Brain microvascular endothelial cell (primary cell): ENCODE measurements at regions not wholly inside any gene's neighbourhood (a gene's known extent, or its start where the extent isn't known, plus 50 kb on each side); places are given as distances from the start of the nearest gene placed in this dataset.
"Not testable (repeated sequence)": the region's sequence is repeated elsewhere in the genome, so short reads cannot be mapped to it uniquely, and the experiment has no call there.

Experiments
- DNase-seq: peaks from one replicate; pipeline ENCODE4 v3.0.0-alpha.2; 2020
- H3K27ac ChIP-seq: fragments of 250-450 bp; sonication (Bioruptor Pico); 2 replicates; pipeline ENCODE4 v1.5.1; 2020; ENCODE audit warnings: mild to moderate bottlenecking, moderate library complexity
- H3K27me3 ChIP-seq: fragments of 250-450 bp; sonication (Bioruptor Pico); replicated peaks from 2 replicates; pipeline ENCODE4 v1.5.1; 2020; ENCODE audit warnings: mild to moderate bottlenecking
- H3K36me3 ChIP-seq: fragments of 250-450 bp; sonication (Bioruptor Pico); replicated peaks from 2 replicates; pipeline ENCODE4 v1.5.1; 2020; ENCODE audit warnings: mild to moderate bottlenecking
- H3K4me3 ChIP-seq: 2 replicates; pipeline ENCODE4 v1.5.1; 2011; ENCODE audit warnings: low read depth, mild to moderate bottlenecking, control low read depth, low read length, moderate library complexity
- CTCF ChIP-seq: IDR thresholded peaks from 2 replicates; pipeline ENCODE4 v1.5.1; 2011; ENCODE audit warnings: low read depth, mild to moderate bottlenecking, moderate library complexity, low read length, control low read depth, inconsistent platforms; ENCODE audit errors: missing control alignments
- in situ Hi-C: cut with HindIII; loops from 2 replicates; pipeline ENCODE4 v1.10.0; 2017; ENCODE audit warnings: low sequenced_read_pairs, low pct_ligation_motif_present

- TF ChIP-seq CTCF, result no peak
- H3K4me3 ChIP-seq, result no peak overlapping the region
- H3K27ac ChIP-seq, result no peak overlapping the region
- no peaks in the 10 kb centered on the region for H3K36me3 ChIP-seq
- H3K27me3 ChIP-seq, result no peaks in the 10 kb centered on the region
- no peak for DNase-seq
- in situ Hi-C loops, result no loop called here
Observed at GRCh38 chr17:33927732-33928133, 327.4 kb upstream of the CCL2 start.

DNA sequence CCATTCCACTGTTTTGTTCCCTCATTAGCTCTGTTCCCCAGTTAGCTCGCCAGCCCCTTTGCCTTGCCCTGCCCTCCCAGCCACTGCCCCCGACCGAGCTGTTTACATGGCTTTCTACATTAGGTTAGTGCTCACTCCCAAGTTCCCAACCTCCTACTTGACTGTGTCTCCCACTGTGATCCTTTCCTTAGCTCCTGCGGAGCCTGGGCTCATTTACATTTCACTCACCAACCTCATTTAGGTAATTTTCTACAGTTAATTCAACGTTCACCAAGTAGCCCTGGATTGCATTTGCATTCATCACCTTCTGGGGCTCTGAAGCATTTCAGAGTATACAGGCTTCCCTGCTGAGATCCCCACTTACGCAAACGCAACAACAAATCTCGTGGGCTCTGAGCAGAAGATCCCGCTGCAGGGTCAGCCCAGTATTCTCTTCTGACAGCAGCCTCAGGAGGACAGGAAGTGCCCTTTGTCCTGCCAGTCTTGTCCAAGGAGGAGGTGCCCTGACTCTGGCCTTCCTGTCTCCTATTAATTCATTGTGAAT lies 325.8 kb upstream of the CCL2 start:
- no peak for DNase-seq
- H3K27me3 ChIP-seq, result no peaks in the 10 kb centered on the region
- in situ Hi-C loops, result no loop called here
- no peak overlapping the region for H3K4me3 ChIP-seq
- no peaks in the 10 kb centered on the region for H3K36me3 ChIP-seq
- no peak overlapping the region for H3K27ac ChIP-seq
- no peak for TF ChIP-seq CTCF

GRCh38 chr17:33931148-33931814 lies 323.8 kb upstream of the CCL2 start:
- H3K4me3 ChIP-seq, H3K27me3 ChIP-seq, in situ Hi-C loops, DNase-seq, H3K36me3 ChIP-seq, H3K27ac ChIP-seq: not testable (repeated sequence)

DNA sequence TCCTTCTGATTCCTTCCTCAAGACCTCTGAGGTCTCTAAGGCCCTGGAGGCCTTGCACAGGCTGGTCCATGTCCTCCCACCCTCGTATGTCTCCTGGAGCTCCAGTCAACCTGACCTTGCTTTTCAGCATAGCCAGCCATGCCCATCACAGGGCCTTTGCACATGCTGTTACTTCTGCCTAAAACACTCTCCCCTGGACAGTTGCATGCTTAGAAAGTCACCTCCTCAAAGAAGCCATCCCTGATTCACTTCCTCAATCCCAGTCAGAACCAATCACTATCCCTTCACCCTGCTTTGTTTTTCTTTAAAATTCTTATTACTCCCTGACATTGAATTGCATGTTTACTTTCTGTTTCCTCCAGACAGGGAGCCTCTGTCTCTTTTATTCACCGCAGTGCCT lies 322.1 kb upstream of the CCL2 start:
- no peaks in the 10 kb centered on the region for H3K27me3 ChIP-seq
- no peak overlapping the region for H3K4me3 ChIP-seq
- no peak for DNase-seq
- H3K36me3 ChIP-seq, result no peaks in the 10 kb centered on the region
- no peak overlapping the region for H3K27ac ChIP-seq
- in situ Hi-C loops, result no loop called here
- no peak for TF ChIP-seq CTCF

- Histone ChIP-seq H3K27me3 (no peaks in the 10 kb centered on the region), H3K27ac (no peak overlapping the region), H3K4me3 (no peak overlapping the region), H3K36me3 (no peaks in the 10 kb centered on the region)
- no peak for TF ChIP-seq CTCF
- in situ Hi-C loops, result no loop called here
- DNase-seq, result no peak
Observed at GRCh38 chr17:33933576-33933975, 321.5 kb upstream of the CCL2 start.

DNA sequence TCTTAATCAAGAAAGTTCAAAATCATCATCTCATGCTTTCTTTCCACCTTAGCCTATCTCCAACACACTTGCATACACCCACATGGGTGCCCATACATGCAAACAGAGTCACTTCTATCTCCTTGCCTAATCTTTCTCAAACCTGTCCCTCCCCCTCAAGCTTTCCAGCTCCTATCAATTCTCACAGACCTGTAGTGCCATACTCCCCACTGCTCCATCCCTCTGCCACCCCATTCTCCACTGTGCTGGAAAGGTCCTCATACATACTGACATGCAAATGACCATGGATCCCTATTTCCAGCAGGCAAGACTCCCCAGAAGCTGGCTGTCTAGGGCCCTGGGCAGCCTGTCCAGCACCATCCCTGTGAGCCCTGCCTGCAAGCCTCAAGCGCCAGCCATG lies 320.4 kb upstream of the CCL2 start:
- no peaks in the 10 kb centered on the region for H3K36me3 ChIP-seq
- no peak overlapping the region for H3K4me3 ChIP-seq
- no peak for DNase-seq
- H3K27me3 ChIP-seq, result no peaks in the 10 kb centered on the region
- no peak overlapping the region for H3K27ac ChIP-seq
- TF ChIP-seq CTCF, result no peak
- in situ Hi-C loops, result no loop called here
